Left ventricle myocardium inferior (tissue), 1 donor: ENCODE measurements at regions not wholly inside any gene's neighbourhood (a gene's known extent, or its start where the extent isn't known, plus 50 kb on each side); places are given as distances from the start of the nearest gene placed in this dataset.

Experiments used
- DNase-seq: peaks from one replicate; pipeline ENCODE4 v3.0.0-alpha.2; 2020
- H3K27ac ChIP-seq: fragments of 200-600 bp; replicated peaks from 2 replicates; pipeline ENCODE4 v1.8.0; 2021
- H3K27me3 ChIP-seq: fragments of 200-600 bp; 2 replicates; pipeline ENCODE4 v1.8.0; 2021; ENCODE audit warnings: low read depth
- H3K36me3 ChIP-seq: fragments of 200-600 bp; 2 replicates; pipeline ENCODE4 v1.8.0; 2021
- H3K4me1 ChIP-seq: fragments of 200-600 bp; 2 replicates; pipeline ENCODE4 v1.8.0; 2021
- H3K4me3 ChIP-seq: fragments of 200-600 bp; 2 replicates; pipeline ENCODE4 v1.8.0; 2021; ENCODE audit warnings: mild to moderate bottlenecking, moderate library complexity
- H3K9me3 ChIP-seq: fragments of 200-600 bp; replicated peaks from 2 replicates; pipeline ENCODE4 v1.8.0; 2021
- intact Hi-C: fragments of 100-400 bp; cut with micrococcal nuclease; formaldehyde crosslinking; loops from one replicate; pipeline ENCODE4 v1.11.0; 2022
- TF ChIP-seq, protein P1 (sequence below): fragments of 200-600 bp; IDR thresholded peaks from 2 replicates; pipeline ENCODE4 v1.8.0; 2021; ENCODE audit warnings: antibody characterized with exemption, mild to moderate bottlenecking, borderline replicate concordance
- donor health status: DM: no; HTN: yes; CAD: no; lungs with severe emphysema.

- no peaks in the 10 kb centered on the region for H3K4me1 ChIP-seq
- no peak for DNase-seq
- intact Hi-C loops: no loop called here
- no peaks in the 10 kb centered on the region for H3K27me3 ChIP-seq
- no peaks in the 10 kb centered on the region for H3K36me3 ChIP-seq
- no peak overlapping the region for H3K4me3 ChIP-seq
- no peak overlapping the region for H3K27ac ChIP-seq
- H3K9me3 ChIP-seq: no peaks in the 10 kb centered on the region
- TF ChIP-seq, protein P1, sequence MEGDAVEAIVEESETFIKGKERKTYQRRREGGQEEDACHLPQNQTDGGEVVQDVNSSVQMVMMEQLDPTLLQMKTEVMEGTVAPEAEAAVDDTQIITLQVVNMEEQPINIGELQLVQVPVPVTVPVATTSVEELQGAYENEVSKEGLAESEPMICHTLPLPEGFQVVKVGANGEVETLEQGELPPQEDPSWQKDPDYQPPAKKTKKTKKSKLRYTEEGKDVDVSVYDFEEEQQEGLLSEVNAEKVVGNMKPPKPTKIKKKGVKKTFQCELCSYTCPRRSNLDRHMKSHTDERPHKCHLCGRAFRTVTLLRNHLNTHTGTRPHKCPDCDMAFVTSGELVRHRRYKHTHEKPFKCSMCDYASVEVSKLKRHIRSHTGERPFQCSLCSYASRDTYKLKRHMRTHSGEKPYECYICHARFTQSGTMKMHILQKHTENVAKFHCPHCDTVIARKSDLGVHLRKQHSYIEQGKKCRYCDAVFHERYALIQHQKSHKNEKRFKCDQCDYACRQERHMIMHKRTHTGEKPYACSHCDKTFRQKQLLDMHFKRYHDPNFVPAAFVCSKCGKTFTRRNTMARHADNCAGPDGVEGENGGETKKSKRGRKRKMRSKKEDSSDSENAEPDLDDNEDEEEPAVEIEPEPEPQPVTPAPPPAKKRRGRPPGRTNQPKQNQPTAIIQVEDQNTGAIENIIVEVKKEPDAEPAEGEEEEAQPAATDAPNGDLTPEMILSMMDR: no peak
Measured at GRCh38 chr9:103281126-103281525, 286.0 kb downstream of the CYLC2 start.

GRCh38 chr9:103287361-103287760 lies 292.2 kb downstream of the CYLC2 start:
- intact Hi-C loops: no loop called here
- DNase-seq: no peak
- H3K9me3 ChIP-seq: peaks cover 3% of the 10 kb centered on the region
- no peaks in the 10 kb centered on the region for H3K27me3 ChIP-seq
- no peak overlapping the region for H3K4me3 ChIP-seq
- H3K36me3 ChIP-seq: no peaks in the 10 kb centered on the region
- TF ChIP-seq, protein P1: no peak
- H3K27ac ChIP-seq: no peak overlapping the region
- no peaks in the 10 kb centered on the region for H3K4me1 ChIP-seq

- intact Hi-C loops: no loop called here
- Histone ChIP-seq H3K27me3 (no peaks in the 10 kb centered on the region), H3K9me3 (peaks cover 10% of the 10 kb centered on the region), H3K4me1 (no peaks in the 10 kb centered on the region), H3K4me3 (no peak overlapping the region), H3K36me3 (no peaks in the 10 kb centered on the region), H3K27ac (no peak overlapping the region)
- TF ChIP-seq, protein P1: no peak
- no peak for DNase-seq
Measured at GRCh38 chr9:103296189-103296588, 301.1 kb downstream of the CYLC2 start.

DNA sequence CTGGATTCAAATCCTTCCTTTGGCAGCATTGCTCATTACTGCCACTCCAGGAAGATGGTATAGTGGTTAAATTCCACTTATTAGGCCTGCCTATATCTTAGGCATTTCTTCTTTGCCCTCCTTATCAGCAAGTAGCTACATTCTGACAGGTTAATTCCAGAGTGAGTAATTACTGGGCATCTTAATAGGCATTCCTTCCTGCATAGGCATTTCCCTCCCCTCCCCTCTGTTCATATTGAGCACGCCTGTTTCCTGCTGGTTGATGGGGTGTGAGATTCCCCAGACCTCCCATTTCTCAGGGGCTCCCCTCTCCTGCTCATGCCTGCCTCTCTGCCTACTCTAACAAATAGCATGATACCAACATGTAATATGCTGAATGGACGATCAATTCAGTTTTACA lies 305.9 kb downstream of the CYLC2 start:
- TF ChIP-seq, protein P1: no peak
- DNase-seq: no peak
- no peaks in the 10 kb centered on the region for H3K36me3 ChIP-seq
- H3K9me3 ChIP-seq: peaks cover 44% of the 10 kb centered on the region
- no peak overlapping the region for H3K27ac ChIP-seq
- no peaks in the 10 kb centered on the region for H3K27me3 ChIP-seq
- H3K4me1 ChIP-seq: no peaks in the 10 kb centered on the region
- H3K4me3 ChIP-seq: no peak overlapping the region
- intact Hi-C loops: no loop called here

DNA sequence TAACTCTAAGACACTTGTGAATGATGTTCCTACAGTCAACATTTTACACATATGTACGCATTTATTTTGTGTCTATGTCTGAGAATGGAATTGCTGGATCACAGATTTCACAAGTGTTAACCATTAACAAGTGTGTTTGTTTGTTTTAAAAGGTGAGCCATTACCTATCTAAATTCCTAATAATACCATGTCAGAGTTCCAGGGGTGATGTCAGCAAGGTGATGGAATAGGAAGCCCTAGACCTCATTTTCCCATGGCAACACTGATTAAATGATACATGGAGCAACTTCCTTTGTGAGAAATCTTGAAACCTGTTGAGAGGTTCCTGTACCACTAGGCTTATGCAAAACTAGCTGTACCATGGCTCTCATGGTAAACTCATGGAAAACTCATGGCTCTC lies 309.7 kb downstream of the CYLC2 start:
- no peak for DNase-seq
- no peaks in the 10 kb centered on the region for H3K36me3 ChIP-seq
- H3K9me3 ChIP-seq: peaks cover 60% of the 10 kb centered on the region
- H3K27me3 ChIP-seq: no peaks in the 10 kb centered on the region
- H3K27ac ChIP-seq: no peak overlapping the region
- no peaks in the 10 kb centered on the region for H3K4me1 ChIP-seq
- intact Hi-C loops: no loop called here
- H3K4me3 ChIP-seq: no peak overlapping the region
- TF ChIP-seq, protein P1: no peak

GRCh38 chr9:103319979-103320378 lies 324.8 kb downstream of the CYLC2 start:
- no peaks in the 10 kb centered on the region for H3K27me3 ChIP-seq
- H3K4me3 ChIP-seq: no peak overlapping the region
- H3K9me3 ChIP-seq: no peaks in the 10 kb centered on the region
- H3K36me3 ChIP-seq: no peaks in the 10 kb centered on the region
- TF ChIP-seq, protein P1: no peak
- intact Hi-C loops: no loop called here
- DNase-seq: no peak
- no peak overlapping the region for H3K27ac ChIP-seq
- no peaks in the 10 kb centered on the region for H3K4me1 ChIP-seq
